Upper lobe of left lung (tissue), 6 donors: ENCODE measurements at regions not wholly inside any gene's neighbourhood (a gene's known extent, or its start where the extent isn't known, plus 50 kb on each side); places are given as distances from the start of the nearest gene placed in this dataset.

Experiments
- ATAC-seq, 2 donors: fragments of 200-7000 bp; cut with Tn5 transposase; one replicate each; pipeline ENCODE4 v1.9.1; 2022; ENCODE audit warnings: mild to moderate bottlenecking in 2 of 2, moderate library complexity in 2 of 2; ENCODE audit not compliant: low FRiP score in 2 of 2
- DNase-seq, 2 donors: peaks; one replicate each; pipeline ENCODE4 v3.0.0-alpha.2; 2019 to 2020
- H3K27ac ChIP-seq, 4 donors: fragments of 200-600 bp; sonication (generic); one replicate each; pipeline ENCODE4 v1.5.1; 2016 to 2019
- H3K27me3 ChIP-seq, 4 donors: fragments of 200-600 bp; sonication (generic); one replicate each; pipeline ENCODE4 v1.5.1; 2017 to 2019
- H3K36me3 ChIP-seq, 4 donors: fragments of 200-600 bp; sonication (generic); one replicate each; pipeline ENCODE4 v1.5.1; 2016 to 2019
- H3K4me1 ChIP-seq, 4 donors: fragments of 200-600 bp; sonication (generic); one replicate each; pipeline ENCODE4 v1.5.1; 2018 to 2019
- H3K4me3 ChIP-seq, 4 donors: fragments of 200-600 bp; sonication (generic); one replicate each; pipeline ENCODE4 v1.5.1; 2017 to 2019; ENCODE audit warnings: mild to moderate bottlenecking in 2 of 4, moderate library complexity in 1 of 4
- H3K9me3 ChIP-seq, 4 donors: fragments of 200-600 bp; sonication (generic); one replicate each; pipeline ENCODE4 v1.5.1; 2018 to 2019
- CTCF ChIP-seq, 6 experiments: fragments of 450-650 bp in 4 of 6; fragments of 200-600 bp in 2 of 6; sonication (generic) in 2 of 6; IDR thresholded peaks; one replicate each; pipeline ENCODE4 v1.5.1; 2016 to 2019; ENCODE audit warnings: antibody characterized with exemption in 6 of 6
- EP300 ChIP-seq, 4 donors: sonication (generic); formaldehyde crosslinking; IDR thresholded peaks; one replicate each; pipeline ENCODE4 v1.5.1; 2017; ENCODE audit warnings: antibody characterized with exemption in 4 of 4, control low read depth in 2 of 4
- POLR2A ChIP-seq, 4 donors: fragments of 450-650 bp; IDR thresholded peaks; one replicate each; pipeline ENCODE4 v1.5.1; 2016 to 2017; ENCODE audit warnings: antibody characterized with exemption in 4 of 4, mild to moderate bottlenecking in 2 of 4
- POLR2AphosphoS5 ChIP-seq, 2 donors: sonication (generic); formaldehyde crosslinking; IDR thresholded peaks; one replicate each; pipeline ENCODE4 v1.5.1; 2017; ENCODE audit warnings: antibody characterized with exemption in 2 of 2
- WGBS, 2 donors: methylation state at CpG; one replicate each; pipeline ENCODE4 v1.1.5; 2017 to 2018; 5-methylcytosine and 5-hydroxymethylcytosine counted together
- donor health status: DM: no; HTN: no; CAD: no; lungs with moderate emphysema.
- donor health status: DM: no; HTN: yes; CAD: no; lungs with severe emphysema.

DNA sequence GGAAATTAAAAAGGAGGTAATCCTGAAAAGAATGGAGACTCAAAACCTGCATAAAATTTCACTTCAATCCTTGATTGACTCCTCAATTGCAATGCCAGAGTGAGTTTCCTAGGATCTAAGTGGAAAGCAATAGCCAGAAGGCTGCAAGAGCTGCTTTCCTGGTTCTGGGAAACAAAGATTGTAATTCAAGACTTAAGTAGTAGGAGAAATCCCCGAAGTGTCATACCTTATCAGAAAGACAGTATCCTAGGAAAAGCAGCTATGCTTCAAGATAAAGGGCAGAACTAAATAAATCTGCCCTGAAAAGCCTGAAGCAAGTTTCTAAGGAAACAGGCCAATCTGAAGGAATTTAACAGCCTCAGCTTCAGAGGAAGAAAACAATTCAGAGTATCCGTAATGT is 390.2 kb downstream of the DSC3 start:
- no peak for ATAC-seq
- 46 to 47% methylated on average over 2 of the region's 2 CpGs for WGBS, 2 donors

DNA sequence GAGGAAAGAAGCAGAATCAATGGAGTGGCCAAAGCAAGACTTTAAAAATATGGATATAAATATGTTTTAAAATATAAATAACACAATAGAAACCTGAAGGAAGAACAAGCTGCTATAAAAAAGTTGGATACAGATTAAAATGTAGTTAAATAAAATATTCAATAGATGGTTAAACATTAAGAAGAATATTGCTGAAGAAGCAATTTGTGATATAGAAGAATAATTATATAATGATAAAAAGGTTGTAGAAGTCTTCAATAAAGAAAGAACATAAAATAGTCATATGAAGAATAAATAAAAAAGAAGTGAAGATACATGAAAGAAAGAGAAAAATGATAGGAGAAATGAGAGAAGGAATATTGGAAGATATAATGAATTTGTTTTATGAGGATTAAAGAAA is 392.0 kb downstream of the DSC3 start:
- Histone ChIP-seq H3K27ac (no peak overlapping the region), H3K4me1 (no peaks in the 10 kb centered on the region), H3K4me3 (no peak overlapping the region), H3K36me3 (no peaks in the 10 kb centered on the region), H3K9me3 (no peaks in the 10 kb centered on the region), H3K27me3 (no peaks in the 10 kb centered on the region)
- TF ChIP-seq POLR2AphosphoS5 (IDR thresholded peaks at IDR 0.05), result no peak
- no peak for TF ChIP-seq POLR2A (IDR thresholded peaks at IDR 0.05)
- no peak for TF ChIP-seq EP300 (IDR thresholded peaks at IDR 0.05)
- TF ChIP-seq CTCF (IDR thresholded peaks at IDR 0.05), result no peak
- ATAC-seq (no peak), DNase-seq (no peak)

More for the DNA sequence above, 390.2 kb downstream of the DSC3 start:
- no peak for TF ChIP-seq EP300 (IDR thresholded peaks at IDR 0.05)
- TF ChIP-seq POLR2A (IDR thresholded peaks at IDR 0.05), result no peak
- TF ChIP-seq CTCF (IDR thresholded peaks at IDR 0.05), result no peak
- no peak for TF ChIP-seq POLR2AphosphoS5 (IDR thresholded peaks at IDR 0.05)
- H3K27me3 ChIP-seq, result no peaks in the 10 kb centered on the region
- H3K4me3 ChIP-seq, result no peak overlapping the region
- H3K4me1 ChIP-seq, result no peaks in the 10 kb centered on the region
- no peak for DNase-seq
- no peaks in the 10 kb centered on the region for H3K36me3 ChIP-seq
- no peak overlapping the region for H3K27ac ChIP-seq
- no peaks in the 10 kb centered on the region for H3K9me3 ChIP-seq

DNA sequence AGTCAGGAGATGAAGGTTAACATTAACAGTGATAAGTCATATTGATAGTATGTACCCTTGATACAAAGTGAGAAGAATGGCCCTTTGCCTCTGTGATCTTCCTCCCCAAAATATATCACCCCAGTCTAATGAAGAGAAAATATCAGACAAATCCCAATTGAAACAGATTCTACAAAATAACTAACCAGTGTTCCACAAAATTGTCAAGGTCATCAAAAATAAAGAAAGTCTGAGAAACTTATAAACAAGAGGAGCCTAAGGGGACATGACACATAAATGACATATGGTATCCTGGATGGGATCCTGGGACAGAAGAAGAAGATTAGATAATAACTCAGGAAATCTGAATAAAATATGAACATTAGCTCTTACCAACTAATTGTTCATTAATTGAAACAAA is 398.4 kb downstream of the DSC3 start:
- H3K9me3 ChIP-seq, result no peaks in the 10 kb centered on the region
- no peak overlapping the region for H3K27ac ChIP-seq
- no peaks in the 10 kb centered on the region for H3K36me3 ChIP-seq
- DNase-seq, result no peak
- TF ChIP-seq POLR2A (IDR thresholded peaks at IDR 0.05) (no peak), POLR2AphosphoS5 (IDR thresholded peaks at IDR 0.05) (no peak), EP300 (IDR thresholded peaks at IDR 0.05) (no peak), CTCF (IDR thresholded peaks at IDR 0.05) (no peak)
- no peak overlapping the region for H3K4me3 ChIP-seq
- no peaks in the 10 kb centered on the region for H3K4me1 ChIP-seq
- H3K27me3 ChIP-seq, result no peaks in the 10 kb centered on the region
- ATAC-seq, result no peak

- no peaks in the 10 kb centered on the region for H3K9me3 ChIP-seq
- no peak overlapping the region for H3K27ac ChIP-seq
- DNase-seq (no peak), ATAC-seq (no peak)
- no peaks in the 10 kb centered on the region for H3K36me3 ChIP-seq
- TF ChIP-seq CTCF (IDR thresholded peaks at IDR 0.05), result no peak
- no peak for TF ChIP-seq POLR2A (IDR thresholded peaks at IDR 0.05)
- TF ChIP-seq POLR2AphosphoS5 (IDR thresholded peaks at IDR 0.05), result no peak
- TF ChIP-seq EP300 (IDR thresholded peaks at IDR 0.05), result no peak
- no peaks in the 10 kb centered on the region for H3K27me3 ChIP-seq
- H3K4me3 ChIP-seq, result no peak overlapping the region
- H3K4me1 ChIP-seq, result no peaks in the 10 kb centered on the region
- 85 to 87% methylated on average over 4 of the region's 4 CpGs for WGBS, 2 donors
Observed at GRCh38 chr18:30639361-30639760, 403.2 kb downstream of the DSC3 start.

DNA sequence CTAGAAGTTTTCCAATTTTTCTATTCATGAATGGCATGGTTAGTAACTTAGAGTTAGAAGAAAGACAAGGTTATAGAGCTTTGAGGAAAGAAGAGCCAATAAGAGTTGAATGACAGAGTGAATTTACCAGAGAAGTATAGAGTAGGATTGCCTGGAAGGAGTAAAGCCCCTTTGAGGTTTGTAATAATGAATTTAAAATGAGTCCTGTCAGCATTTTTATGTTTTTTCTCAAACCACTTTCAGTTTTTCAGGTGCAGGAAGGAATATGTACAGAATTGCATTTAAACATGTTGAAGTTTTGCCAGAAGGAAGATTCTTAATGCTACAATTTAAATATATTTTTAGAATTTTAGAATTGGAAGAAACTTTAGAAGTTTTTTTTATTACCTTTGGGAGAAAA is 408.3 kb downstream of the DSC3 start:
- no peaks in the 10 kb centered on the region for H3K9me3 ChIP-seq
- no peak for TF ChIP-seq CTCF (IDR thresholded peaks at IDR 0.05)
- no peak for TF ChIP-seq POLR2A (IDR thresholded peaks at IDR 0.05)
- no peak for TF ChIP-seq POLR2AphosphoS5 (IDR thresholded peaks at IDR 0.05)
- no peak for TF ChIP-seq EP300 (IDR thresholded peaks at IDR 0.05)
- H3K36me3 ChIP-seq, result no peaks in the 10 kb centered on the region
- no peaks in the 10 kb centered on the region for H3K27me3 ChIP-seq
- ATAC-seq (no peak), DNase-seq (no peak)
- no peaks in the 10 kb centered on the region for H3K4me1 ChIP-seq
- H3K4me3 ChIP-seq, result no peak overlapping the region
- no peak overlapping the region for H3K27ac ChIP-seq
